Kidney (tissue), 13 donors: ENCODE measurements at regions not wholly inside any gene's neighbourhood (a gene's known extent, or its start where the extent isn't known, plus 50 kb on each side); places are given as distances from the start of the nearest gene placed in this dataset.

Experiments
- DNase-seq, 5 donors: peaks; one replicate each; pipeline ENCODE4 v3.0.0-alpha.2; 2013 to 2020
- FAIRE-seq: peaks from 2 replicates; lab custom pipeline; 2012; peaks lifted over from hg19 to GRCh38; lab: Jason Lieb, UNC
- H3K27ac ChIP-seq, 2 donors: one replicate each; pipeline ENCODE4 v1.7.0; 2013; ENCODE audit warnings: low read depth in 2 of 2, low read length in 2 of 2, inconsistent platforms in 1 of 2
- H3K27me3 ChIP-seq: one replicate; pipeline ENCODE4 v1.7.1; 2013; ENCODE audit warnings: low read length, inconsistent platforms; ENCODE audit not compliant: control insufficient read depth, insufficient read depth
- H3K36me3 ChIP-seq, 3 donors: one replicate each; pipeline versions ENCODE4 v1.7.0 to v1.7.1; 2013; ENCODE audit warnings: low read length in 3 of 3, control low read depth in 1 of 3, inconsistent platforms in 1 of 3; ENCODE audit not compliant: insufficient read depth in 3 of 3, control insufficient read depth in 2 of 3
- H3K4me1 ChIP-seq, 3 donors: one replicate each; pipeline versions ENCODE4 v1.7.0 to v1.7.1; 2013; ENCODE audit warnings: low read length in 3 of 3, inconsistent platforms in 1 of 3, low read depth in 1 of 3; ENCODE audit not compliant: control insufficient read depth in 2 of 3, insufficient read depth in 2 of 3
- H3K4me3 ChIP-seq, 3 donors: one replicate each; pipeline versions ENCODE4 v1.7.0 to v1.8.1; 2013; ENCODE audit warnings: low read length in 3 of 3, control low read depth in 1 of 3, inconsistent platforms in 1 of 3
- H3K9ac ChIP-seq, 3 donors: one replicate each; pipeline versions ENCODE4 v1.7.0 to v1.7.1; 2013; ENCODE audit warnings: low read length in 3 of 3, control low read depth in 1 of 3, inconsistent platforms in 1 of 3
- H3K9me3 ChIP-seq, 3 donors: one replicate each; pipeline versions ENCODE4 v1.7.0 to v1.7.1; 2013; ENCODE audit warnings: low read length in 3 of 3, control low read depth in 1 of 3, inconsistent platforms in 1 of 3; ENCODE audit not compliant: control insufficient read depth in 2 of 3, insufficient read depth in 1 of 3
- intact Hi-C: fragments of 100-400 bp; cut with DNase I; formaldehyde crosslinking; loops from one replicate; pipeline ENCODE4 v1.11.1; 2022
- TF ChIP-seq, protein P1 (sequence below): IDR thresholded peaks from 3 replicates; pipeline ENCODE4 v1.5.1; 2012; ENCODE audit warnings: mild to moderate bottlenecking, moderate library complexity, borderline replicate concordance; ENCODE audit not compliant: insufficient read depth; ENCODE audit errors: extremely low read depth
- donor health status: control.
- donor health status: control.
- donor health status: control.
- donor health status: control.
- donor health status: control.
- donor health status: DM: yes; HTN: yes; CAD: no.
- donor health status: Normal renal cell carcinoma (clear cell type).

DNA sequence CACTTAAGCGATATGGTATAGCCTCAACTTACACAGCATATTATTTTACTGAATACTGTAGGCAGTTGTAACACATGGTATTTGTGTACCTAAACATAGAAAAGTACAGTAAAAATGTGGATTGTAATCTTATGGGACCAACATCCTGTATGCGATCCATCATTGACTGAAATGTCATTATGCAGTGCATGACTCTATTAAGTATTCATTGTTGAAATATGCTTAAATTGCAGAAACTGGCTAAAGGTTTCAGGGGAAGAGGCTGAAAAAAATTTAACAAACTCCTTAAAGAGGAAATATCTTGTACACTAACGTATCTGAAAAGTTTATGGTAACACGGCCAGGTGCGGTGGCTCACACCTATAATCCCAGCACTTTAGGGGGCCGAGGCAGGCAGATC, 214.1 kb upstream of the PARD3B start:
- H3K4me1 ChIP-seq = peaks cover 0 to 6% (median 3%) of the 10 kb centered on the region in 3 donors
- H3K9me3 ChIP-seq = no peaks in the 10 kb centered on the region
- intact Hi-C loops = loop anchor here (10.0 kb wide), 1 partner anchor 364 kb away; no protein-coding TSS in a partner anchor
- H3K9ac ChIP-seq = no peak overlapping the region
- no peak overlapping the region for H3K27ac ChIP-seq
- no peak for FAIRE-seq
- no peaks in the 10 kb centered on the region for H3K36me3 ChIP-seq
- no peaks in the 10 kb centered on the region for H3K27me3 ChIP-seq
- H3K4me3 ChIP-seq = no peak overlapping the region
- TF ChIP-seq, protein P1, sequence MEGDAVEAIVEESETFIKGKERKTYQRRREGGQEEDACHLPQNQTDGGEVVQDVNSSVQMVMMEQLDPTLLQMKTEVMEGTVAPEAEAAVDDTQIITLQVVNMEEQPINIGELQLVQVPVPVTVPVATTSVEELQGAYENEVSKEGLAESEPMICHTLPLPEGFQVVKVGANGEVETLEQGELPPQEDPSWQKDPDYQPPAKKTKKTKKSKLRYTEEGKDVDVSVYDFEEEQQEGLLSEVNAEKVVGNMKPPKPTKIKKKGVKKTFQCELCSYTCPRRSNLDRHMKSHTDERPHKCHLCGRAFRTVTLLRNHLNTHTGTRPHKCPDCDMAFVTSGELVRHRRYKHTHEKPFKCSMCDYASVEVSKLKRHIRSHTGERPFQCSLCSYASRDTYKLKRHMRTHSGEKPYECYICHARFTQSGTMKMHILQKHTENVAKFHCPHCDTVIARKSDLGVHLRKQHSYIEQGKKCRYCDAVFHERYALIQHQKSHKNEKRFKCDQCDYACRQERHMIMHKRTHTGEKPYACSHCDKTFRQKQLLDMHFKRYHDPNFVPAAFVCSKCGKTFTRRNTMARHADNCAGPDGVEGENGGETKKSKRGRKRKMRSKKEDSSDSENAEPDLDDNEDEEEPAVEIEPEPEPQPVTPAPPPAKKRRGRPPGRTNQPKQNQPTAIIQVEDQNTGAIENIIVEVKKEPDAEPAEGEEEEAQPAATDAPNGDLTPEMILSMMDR = no peak
- no peak for DNase-seq

DNA sequence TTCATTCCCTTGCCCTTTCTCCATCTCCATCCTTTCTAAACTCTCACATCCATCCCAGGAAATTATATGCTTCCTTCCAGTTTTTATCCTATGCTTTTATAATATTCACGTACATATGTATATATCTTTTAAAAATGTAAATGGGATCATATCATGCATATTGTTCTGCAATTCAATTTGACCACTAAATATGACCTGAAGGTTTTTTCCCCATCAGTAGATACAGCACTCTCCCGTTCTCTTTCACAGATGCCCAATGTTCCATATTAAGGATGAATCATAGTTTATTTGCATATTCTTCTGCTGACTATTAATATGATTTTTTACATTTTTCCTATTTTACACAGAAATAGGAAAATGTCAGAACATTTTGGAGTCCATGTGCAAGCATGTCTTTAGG, 213.3 kb upstream of the PARD3B start:
- H3K27me3 ChIP-seq = no peaks in the 10 kb centered on the region
- no peak overlapping the region for H3K27ac ChIP-seq
- peaks cover 0 to 6% (median 3%) of the 10 kb centered on the region in 3 donors for H3K4me1 ChIP-seq
- DNase-seq (no peak), FAIRE-seq (no peak)
- TF ChIP-seq, protein P1 = no peak
- no peaks in the 10 kb centered on the region for H3K9me3 ChIP-seq
- intact Hi-C loops = loop anchor here (10.0 kb wide), 1 partner anchor 363 kb away; no protein-coding TSS in a partner anchor
- H3K9ac ChIP-seq = no peak overlapping the region
- no peaks in the 10 kb centered on the region for H3K36me3 ChIP-seq
- H3K4me3 ChIP-seq = no peak overlapping the region

DNA sequence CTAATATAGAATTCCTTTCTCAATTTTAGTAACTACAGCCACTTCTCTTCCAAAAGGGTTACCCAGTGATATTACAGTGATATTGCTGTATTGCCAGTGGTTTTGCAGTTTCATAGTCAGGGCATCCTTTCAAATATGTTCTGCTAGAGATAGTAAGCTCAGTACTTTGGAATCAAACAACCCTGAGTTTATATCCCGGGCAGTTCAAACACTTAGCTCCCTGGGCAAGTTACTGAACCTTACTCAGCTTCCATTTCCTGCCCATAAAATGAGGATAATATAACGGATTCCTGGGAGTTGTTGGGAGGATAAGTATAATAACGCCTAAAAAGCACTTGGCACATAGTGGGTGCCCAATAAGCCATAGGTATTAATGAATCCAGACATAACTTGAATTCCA, 212.6 kb upstream of the PARD3B start:
- H3K4me3 ChIP-seq = no peak overlapping the region
- no peak overlapping the region for H3K27ac ChIP-seq
- FAIRE-seq (no peak), DNase-seq (no peak)
- H3K9ac ChIP-seq = no peak overlapping the region
- no peaks in the 10 kb centered on the region for H3K36me3 ChIP-seq
- intact Hi-C loops = loop anchor here (10.0 kb wide), 1 partner anchor 362 kb away; no protein-coding TSS in a partner anchor
- no peaks in the 10 kb centered on the region for H3K27me3 ChIP-seq
- H3K9me3 ChIP-seq = no peaks in the 10 kb centered on the region
- H3K4me1 ChIP-seq = peaks cover 0 to 6% (median 3%) of the 10 kb centered on the region in 3 donors
- TF ChIP-seq, protein P1 = no peak

DNA sequence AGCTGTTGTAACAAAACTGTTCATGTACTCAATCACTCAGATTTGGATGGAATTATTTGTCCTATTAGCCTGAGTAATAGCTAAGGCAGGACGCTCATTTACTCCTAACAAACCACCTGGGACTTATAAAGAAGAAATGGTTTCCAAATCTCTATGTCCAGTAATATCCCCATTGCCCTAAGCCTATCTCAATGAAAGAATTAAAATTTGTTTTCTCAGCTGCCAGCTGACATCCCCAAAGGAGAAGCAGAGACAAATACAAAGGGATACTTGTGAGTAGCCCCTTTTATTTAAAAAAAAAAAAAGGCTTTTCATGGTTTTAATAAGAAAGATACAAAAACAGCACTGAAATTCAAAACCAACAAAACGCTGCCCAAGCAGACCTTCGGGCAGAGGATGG, 211.4 kb upstream of the PARD3B start:
- peaks cover 0 to 4% (median 3%) of the 10 kb centered on the region in 3 donors for H3K4me1 ChIP-seq
- DNase-seq = no peak
- H3K9ac ChIP-seq = no peak overlapping the region
- no peak for FAIRE-seq
- H3K36me3 ChIP-seq = no peaks in the 10 kb centered on the region
- TF ChIP-seq, protein P1 = no peak
- H3K4me3 ChIP-seq = no peak overlapping the region
- H3K9me3 ChIP-seq = no peaks in the 10 kb centered on the region
- H3K27me3 ChIP-seq = no peaks in the 10 kb centered on the region
- intact Hi-C loops = loop anchor here (10.0 kb wide), 1 partner anchor 361 kb away; no protein-coding TSS in a partner anchor
- H3K27ac ChIP-seq = no peak overlapping the region
